ENCODE measurements at regions not wholly inside any gene's neighbourhood (a gene's known extent, or its start where the extent isn't known, plus 50 kb on each side); places are given as distances from the start of the nearest gene placed in this dataset.

DNA sequence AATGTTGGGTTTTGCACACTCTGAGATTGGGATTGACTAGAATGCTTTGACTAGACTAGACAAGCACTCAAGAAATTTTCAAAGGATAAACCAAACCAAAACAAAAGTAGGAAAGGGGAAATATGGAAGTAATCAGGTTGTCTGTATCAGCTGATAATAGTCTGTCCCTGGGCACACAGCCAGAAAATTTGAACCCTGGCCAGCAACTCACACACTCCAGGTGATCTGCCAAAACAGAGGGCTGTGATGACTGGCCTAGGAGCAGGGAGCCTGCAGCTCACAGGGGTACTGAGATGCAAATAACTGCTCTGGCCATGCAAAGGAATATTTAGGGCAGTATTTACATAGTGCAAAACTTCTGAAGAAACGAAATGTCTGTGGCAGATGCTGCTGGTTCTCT, 112.3 kb upstream of the SMIM23 start:
- Histone ChIP-seq H3K4me3 (no peak overlapping the region), H3K27me3 (no peaks in the 10 kb centered on the region), H3K36me3 (no peaks in the 10 kb centered on the region), H3K27ac (no peak overlapping the region), H3K9me3 (peaks cover 0 to 5% (median 0%) of the 10 kb centered on the region in 4 donors), H3K4me1 (no peaks in the 10 kb centered on the region)
- 31 to 55% methylated on average over 1 of the region's 1 CpG for WGBS, 2 donors
- ATAC-seq (ENCODE audit: low FRiP score in 2 of 2): no peak
- no peak for DNase-seq
- no peak for TF ChIP-seq EP300 (IDR thresholded peaks at IDR 0.05)
- TF ChIP-seq, protein P1, sequence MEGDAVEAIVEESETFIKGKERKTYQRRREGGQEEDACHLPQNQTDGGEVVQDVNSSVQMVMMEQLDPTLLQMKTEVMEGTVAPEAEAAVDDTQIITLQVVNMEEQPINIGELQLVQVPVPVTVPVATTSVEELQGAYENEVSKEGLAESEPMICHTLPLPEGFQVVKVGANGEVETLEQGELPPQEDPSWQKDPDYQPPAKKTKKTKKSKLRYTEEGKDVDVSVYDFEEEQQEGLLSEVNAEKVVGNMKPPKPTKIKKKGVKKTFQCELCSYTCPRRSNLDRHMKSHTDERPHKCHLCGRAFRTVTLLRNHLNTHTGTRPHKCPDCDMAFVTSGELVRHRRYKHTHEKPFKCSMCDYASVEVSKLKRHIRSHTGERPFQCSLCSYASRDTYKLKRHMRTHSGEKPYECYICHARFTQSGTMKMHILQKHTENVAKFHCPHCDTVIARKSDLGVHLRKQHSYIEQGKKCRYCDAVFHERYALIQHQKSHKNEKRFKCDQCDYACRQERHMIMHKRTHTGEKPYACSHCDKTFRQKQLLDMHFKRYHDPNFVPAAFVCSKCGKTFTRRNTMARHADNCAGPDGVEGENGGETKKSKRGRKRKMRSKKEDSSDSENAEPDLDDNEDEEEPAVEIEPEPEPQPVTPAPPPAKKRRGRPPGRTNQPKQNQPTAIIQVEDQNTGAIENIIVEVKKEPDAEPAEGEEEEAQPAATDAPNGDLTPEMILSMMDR (IDR thresholded peaks at IDR 0.05): no peak
- TF ChIP-seq POLR2AphosphoS5 (IDR thresholded peaks at IDR 0.05): no peak
- no peak for TF ChIP-seq POLR2A (IDR thresholded peaks at IDR 0.05)

DNA sequence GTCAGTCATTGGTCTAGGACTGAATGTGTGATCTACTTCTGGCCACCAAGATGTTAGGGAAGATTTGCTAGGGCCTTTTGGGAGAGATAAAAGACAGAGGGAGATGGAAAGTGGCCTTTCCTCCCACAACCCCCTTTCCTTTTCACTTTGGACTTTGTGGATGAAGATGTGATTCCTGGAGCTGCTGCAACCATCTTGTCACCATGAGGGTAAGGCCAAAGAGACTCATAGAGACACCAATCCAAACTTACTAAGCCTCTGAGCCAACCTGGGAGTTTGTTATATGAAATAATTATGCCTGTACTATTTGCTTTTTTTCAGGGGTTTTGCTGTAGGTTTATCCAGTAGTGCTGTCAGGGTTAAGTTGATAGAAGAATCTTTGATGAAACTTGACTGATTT, 111.8 kb upstream of the SMIM23 start:
- ATAC-seq (ENCODE audit: low FRiP score in 2 of 2) (no peak), DNase-seq (no peak)
- no peaks in the 10 kb centered on the region for H3K27me3 ChIP-seq
- no peaks in the 10 kb centered on the region for H3K4me1 ChIP-seq
- peaks cover 0 to 5% (median 0%) of the 10 kb centered on the region in 4 donors for H3K9me3 ChIP-seq
- no peak overlapping the region for H3K27ac ChIP-seq
- no peaks in the 10 kb centered on the region for H3K36me3 ChIP-seq
- H3K4me3 ChIP-seq: no peak overlapping the region
- TF ChIP-seq POLR2A (IDR thresholded peaks at IDR 0.05): no peak
- no peak for TF ChIP-seq EP300 (IDR thresholded peaks at IDR 0.05)
- no peak for TF ChIP-seq POLR2AphosphoS5 (IDR thresholded peaks at IDR 0.05)
- TF ChIP-seq, protein P1 (IDR thresholded peaks at IDR 0.05): no peak

GRCh38 chr5:171675511-171675910, 110.1 kb upstream of the SMIM23 start:
- Histone ChIP-seq H3K4me1 (no peaks in the 10 kb centered on the region), H3K9me3 (peaks cover 0 to 5% (median 0%) of the 10 kb centered on the region in 4 donors), H3K27me3 (no peaks in the 10 kb centered on the region), H3K36me3 (no peaks in the 10 kb centered on the region), H3K4me3 (no peak overlapping the region), H3K27ac (no peak overlapping the region)
- 72 to 73% methylated on average over 2 of the region's 2 CpGs for WGBS, 2 donors
- ATAC-seq (ENCODE audit: low FRiP score in 2 of 2): no peak
- DNase-seq: no peak
- TF ChIP-seq POLR2A (IDR thresholded peaks at IDR 0.05): no peak
- no peak for TF ChIP-seq POLR2AphosphoS5 (IDR thresholded peaks at IDR 0.05)
- no peak for TF ChIP-seq EP300 (IDR thresholded peaks at IDR 0.05)
- TF ChIP-seq, protein P1 (IDR thresholded peaks at IDR 0.05): no peak

GRCh38 chr5:171676286-171676944, 109.2 kb upstream of the SMIM23 start:
- Histone ChIP-seq H3K27ac (no peak overlapping the region), H3K36me3 (no peaks in the 10 kb centered on the region), H3K9me3 (peaks cover 0 to 5% (median 0%) of the 10 kb centered on the region in 4 donors), H3K4me1 (no peaks in the 10 kb centered on the region), H3K4me3 (no peak overlapping the region), H3K27me3 (no peaks in the 10 kb centered on the region)
- no peak for TF ChIP-seq POLR2A (IDR thresholded peaks at IDR 0.05)
- no peak for TF ChIP-seq POLR2AphosphoS5 (IDR thresholded peaks at IDR 0.05)
- TF ChIP-seq, protein P1 (IDR thresholded peaks at IDR 0.05): no peak
- TF ChIP-seq EP300 (IDR thresholded peaks at IDR 0.05): no peak
- peak in 1 of 2 donors; percentile 53 for DNase-seq
- ATAC-seq (ENCODE audit: low FRiP score in 2 of 2): peak; percentile 29 to 66
- 60 to 61% methylated on average over 6 of the region's 6 CpGs for WGBS, 2 donors

DNA sequence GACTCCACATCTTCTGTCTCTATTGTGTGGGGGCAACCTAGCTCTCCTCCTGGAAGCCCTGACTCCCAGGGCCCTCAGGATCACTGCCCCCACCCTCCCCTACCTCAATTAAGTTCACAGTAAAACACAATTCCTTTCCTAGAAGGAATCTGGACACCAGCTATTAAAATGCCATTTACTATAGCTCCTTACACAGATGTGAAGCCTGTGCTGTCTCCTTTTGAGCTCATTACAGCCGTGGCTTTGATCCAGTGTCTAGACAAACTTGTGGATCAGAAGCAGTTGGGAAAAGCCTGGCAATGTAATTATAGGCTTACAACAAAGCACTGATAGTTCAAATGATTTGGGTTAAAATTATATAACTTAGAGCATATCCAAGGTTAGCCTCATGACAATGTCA, 107.0 kb upstream of the SMIM23 start:
- H3K36me3 ChIP-seq: no peaks in the 10 kb centered on the region
- H3K27ac ChIP-seq: no peak overlapping the region
- no peaks in the 10 kb centered on the region for H3K4me1 ChIP-seq
- H3K4me3 ChIP-seq: no peak overlapping the region
- ATAC-seq (ENCODE audit: low FRiP score in 2 of 2) (no peak), DNase-seq (no peak)
- TF ChIP-seq, protein P1 (IDR thresholded peaks at IDR 0.05): no peak
- TF ChIP-seq EP300 (IDR thresholded peaks at IDR 0.05): no peak
- TF ChIP-seq POLR2A (IDR thresholded peaks at IDR 0.05): no peak
- TF ChIP-seq POLR2AphosphoS5 (IDR thresholded peaks at IDR 0.05): no peak
- H3K27me3 ChIP-seq: no peaks in the 10 kb centered on the region
- H3K9me3 ChIP-seq: peaks cover 0 to 5% (median 0%) of the 10 kb centered on the region in 4 donors
- 59 to 77% methylated on average over 1 of the region's 1 CpG for WGBS, 2 donors
